ENCODE measurements at regions not wholly inside any gene's neighbourhood (a gene's known extent, or its start where the extent isn't known, plus 50 kb on each side); places are given as distances from the start of the nearest gene placed in this dataset.

- TF ChIP-seq, protein P1, sequence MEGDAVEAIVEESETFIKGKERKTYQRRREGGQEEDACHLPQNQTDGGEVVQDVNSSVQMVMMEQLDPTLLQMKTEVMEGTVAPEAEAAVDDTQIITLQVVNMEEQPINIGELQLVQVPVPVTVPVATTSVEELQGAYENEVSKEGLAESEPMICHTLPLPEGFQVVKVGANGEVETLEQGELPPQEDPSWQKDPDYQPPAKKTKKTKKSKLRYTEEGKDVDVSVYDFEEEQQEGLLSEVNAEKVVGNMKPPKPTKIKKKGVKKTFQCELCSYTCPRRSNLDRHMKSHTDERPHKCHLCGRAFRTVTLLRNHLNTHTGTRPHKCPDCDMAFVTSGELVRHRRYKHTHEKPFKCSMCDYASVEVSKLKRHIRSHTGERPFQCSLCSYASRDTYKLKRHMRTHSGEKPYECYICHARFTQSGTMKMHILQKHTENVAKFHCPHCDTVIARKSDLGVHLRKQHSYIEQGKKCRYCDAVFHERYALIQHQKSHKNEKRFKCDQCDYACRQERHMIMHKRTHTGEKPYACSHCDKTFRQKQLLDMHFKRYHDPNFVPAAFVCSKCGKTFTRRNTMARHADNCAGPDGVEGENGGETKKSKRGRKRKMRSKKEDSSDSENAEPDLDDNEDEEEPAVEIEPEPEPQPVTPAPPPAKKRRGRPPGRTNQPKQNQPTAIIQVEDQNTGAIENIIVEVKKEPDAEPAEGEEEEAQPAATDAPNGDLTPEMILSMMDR (IDR thresholded peaks at IDR 0.05) = no peak
- no peak for TF ChIP-seq ZBTB33 (IDR thresholded peaks at IDR 0.05; ENCODE audit: borderline replicate concordance, low read depth)
- TF ChIP-seq RAD21 (IDR thresholded peaks at IDR 0.05; ENCODE audit: low read length) = no peak
- TF ChIP-seq, protein P2, sequence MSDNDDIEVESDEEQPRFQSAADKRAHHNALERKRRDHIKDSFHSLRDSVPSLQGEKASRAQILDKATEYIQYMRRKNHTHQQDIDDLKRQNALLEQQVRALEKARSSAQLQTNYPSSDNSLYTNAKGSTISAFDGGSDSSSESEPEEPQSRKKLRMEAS (IDR thresholded peaks at IDR 0.05; ENCODE audit: low read depth) = no peak
Measured at GRCh38 chr2:198441901-198442300, 637.5 kb downstream of the PLCL1 start.
